ENCODE measurements at regions not wholly inside any gene's neighbourhood (a gene's known extent, or its start where the extent isn't known, plus 50 kb on each side); places are given as distances from the start of the nearest gene placed in this dataset.

- no peak for DNase-seq
These were observed 62.9 kb upstream of the ARG1 start for GRCh38 chr6:131510094-131510493.

DNA sequence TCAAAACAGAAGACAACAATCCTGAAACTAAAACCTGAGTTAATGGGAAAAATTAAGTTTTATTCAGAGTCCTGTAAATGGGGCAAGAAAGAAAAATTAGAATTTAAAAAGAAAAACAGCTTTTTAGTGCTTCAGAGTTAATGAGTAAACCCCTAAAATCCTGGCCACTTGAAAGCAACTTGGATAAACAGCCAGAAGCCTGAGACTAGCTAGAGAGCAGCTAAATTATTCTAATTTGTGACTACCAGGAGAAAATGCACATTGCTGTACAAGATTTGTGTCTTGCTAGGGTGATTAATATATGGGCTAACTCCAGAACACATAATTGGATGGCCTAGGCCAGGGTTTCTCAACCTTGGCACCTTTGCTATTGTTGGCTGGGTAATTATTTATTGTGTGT, 62.4 kb upstream of the ARG1 start:
- no peak for DNase-seq

DNA sequence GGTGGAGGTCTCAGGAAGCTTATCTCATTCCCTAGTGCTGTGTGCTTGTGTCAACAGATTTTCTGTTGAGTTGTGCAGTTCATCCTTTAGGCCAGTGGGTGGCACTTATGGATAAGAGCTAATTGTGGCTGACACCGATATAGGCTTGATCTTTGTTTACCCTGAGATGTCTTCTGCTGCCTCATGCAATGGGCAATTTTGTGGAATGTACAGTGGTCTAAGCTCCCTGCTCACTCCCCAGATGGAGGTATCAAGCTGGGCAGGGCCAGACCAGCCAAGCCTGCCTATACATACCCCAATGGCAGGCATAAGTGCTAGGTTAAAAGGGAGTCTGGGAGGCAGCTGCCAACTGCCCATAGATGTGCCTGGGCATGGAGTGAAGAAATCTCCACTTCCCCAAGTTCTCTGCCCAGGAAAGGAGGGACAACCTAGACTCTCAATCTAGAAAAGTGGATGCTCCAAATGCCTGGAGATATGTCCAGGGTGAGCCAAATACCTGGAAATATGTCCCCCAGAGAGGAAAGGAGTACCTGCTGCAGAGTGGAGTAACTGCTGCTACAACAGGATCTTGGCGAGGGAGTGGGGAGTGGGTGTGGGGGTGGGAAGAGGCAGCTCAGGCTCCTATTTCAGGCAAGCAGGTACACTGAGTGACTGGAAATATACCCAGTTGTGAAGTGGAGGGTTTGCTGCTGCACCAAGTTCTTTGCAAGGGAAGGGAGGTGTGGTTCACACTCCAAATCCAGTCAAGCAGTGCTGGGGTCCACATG, 53.2 kb upstream of the ARG1 start:
- peak; percentile 53 for DNase-seq
